Neural cell (in vitro differentiated cells): ENCODE measurements at regions not wholly inside any gene's neighbourhood (a gene's known extent, or its start where the extent isn't known, plus 50 kb on each side); places are given as distances from the start of the nearest gene placed in this dataset.

Experiments used
- H2AFZ ChIP-seq: fragments of 200-600, 300-800 bp; sonication (generic), shearing (Covaris generic); 2 replicates; pipeline ENCODE4 v1.6.0; 2014; ENCODE audit warnings: low read depth, mild to moderate bottlenecking, antibody characterized with exemption, low read length, moderate library complexity
- H3F3A ChIP-seq: fragments of 200-600 bp; shearing (Covaris generic); 2 replicates; pipeline ENCODE4 v1.6.1; 2016; ENCODE audit warnings: mild to moderate bottlenecking, moderate library complexity, mixed read lengths, antibody characterized with exemption, low read length; ENCODE audit not compliant: insufficient read depth, poor library complexity, severe bottlenecking
- H3K27ac ChIP-seq: fragments of 200-600, 300-800 bp; sonication (generic), shearing (Covaris generic); 2 replicates; pipeline ENCODE4 v1.5.1; 2014; ENCODE audit warnings: mild to moderate bottlenecking, low read length, moderate library complexity
- H3K27me3 ChIP-seq: fragments of 300-800, 200-600 bp; sonication (generic), shearing (Covaris generic); 2 replicates; pipeline ENCODE4 v1.6.0; 2014; ENCODE audit warnings: mild to moderate bottlenecking, low read depth, low read length, moderate library complexity; ENCODE audit not compliant: insufficient read depth
- H3K36me3 ChIP-seq: fragments of 300-800, 200-600 bp; sonication (generic), shearing (Covaris generic); 2 replicates; pipeline ENCODE4 v1.5.1; 2014; ENCODE audit warnings: mild to moderate bottlenecking, antibody characterized with exemption, low read length, moderate library complexity; ENCODE audit not compliant: insufficient read depth
- H3K4me2 ChIP-seq: fragments of 300-800, 200-600 bp; sonication (generic), shearing (Covaris generic); 2 replicates; pipeline ENCODE4 v1.6.0; 2014; ENCODE audit warnings: mild to moderate bottlenecking, low read length
- H3K4me3 ChIP-seq: fragments of 300-800, 200-600 bp; sonication (generic), shearing (Covaris generic); 2 replicates; pipeline ENCODE4 v1.5.1; 2014; ENCODE audit warnings: mild to moderate bottlenecking, low read length, moderate library complexity
- H3K79me2 ChIP-seq: fragments of 200-600 bp; shearing (Covaris generic); replicated peaks from 2 replicates; pipeline ENCODE4 v1.6.0; 2014; ENCODE audit warnings: mild to moderate bottlenecking, low read length, moderate library complexity; ENCODE audit not compliant: insufficient read depth
- H3K9ac ChIP-seq: fragments of 300-800, 200-600 bp; sonication (generic), shearing (Covaris generic); 2 replicates; pipeline ENCODE4 v1.6.1; 2016; ENCODE audit warnings: mild to moderate bottlenecking, low read length, mixed read lengths
- H3K9me2 ChIP-seq: fragments of 200-600 bp; shearing (Covaris generic); 2 replicates; pipeline ENCODE4 v1.6.1; 2016; ENCODE audit warnings: mild to moderate bottlenecking, low read length, mixed read lengths; ENCODE audit not compliant: insufficient read depth
- H3K9me3 ChIP-seq: fragments of 200-600, 300-800 bp; sonication (generic), shearing (Covaris generic); 2 replicates; pipeline ENCODE4 v1.6.1; 2016; ENCODE audit warnings: mild to moderate bottlenecking, mixed run types, low read length, moderate library complexity, mixed read lengths
- H4K20me1 ChIP-seq: fragments of 200-600 bp; shearing (Covaris generic); 2 replicates; pipeline ENCODE4 v1.6.1; 2016; ENCODE audit warnings: mild to moderate bottlenecking, mixed run types; ENCODE audit not compliant: insufficient read depth
- EP300 ChIP-seq: fragments of 450-650 bp; conservative IDR thresholded peaks from 2 replicates; pipeline ENCODE4 v1.6.1; 2014; ENCODE audit warnings: antibody characterized with exemption, mild to moderate bottlenecking, moderate library complexity; ENCODE audit not compliant: poor library complexity, severe bottlenecking
- EZH2 ChIP-seq: fragments of 200-600, 300-800 bp; shearing (Covaris generic), sonication (generic); IDR thresholded peaks from 2 replicates; pipeline ENCODE4 v1.6.1; 2014; ENCODE audit warnings: antibody characterized with exemption, low read length, borderline replicate concordance, mild to moderate bottlenecking; ENCODE audit not compliant: insufficient read depth, poor library complexity, severe bottlenecking
- MXI1 ChIP-seq: fragments of 450-650 bp; conservative IDR thresholded peaks from 2 replicates; pipeline ENCODE4 v1.6.1; 2014; ENCODE audit warnings: antibody characterized with exemption, mild to moderate bottlenecking; ENCODE audit not compliant: poor library complexity, severe bottlenecking
- POLR2AphosphoS5 ChIP-seq: IDR thresholded peaks from 2 replicates; pipeline ENCODE4 v1.6.1; 2012
- RAD21 ChIP-seq: fragments of 450-650 bp; conservative IDR thresholded peaks from 2 replicates; pipeline ENCODE4 v1.6.1; 2014; ENCODE audit warnings: antibody characterized with exemption, mild to moderate bottlenecking, moderate library complexity
- SMC3 ChIP-seq: fragments of 450-650 bp; conservative IDR thresholded peaks from 2 replicates; pipeline ENCODE4 v1.6.1; 2014; ENCODE audit warnings: antibody characterized with exemption, mild to moderate bottlenecking, moderate library complexity; ENCODE audit not compliant: poor library complexity
- TAF1 ChIP-seq: IDR thresholded peaks from 2 replicates; pipeline ENCODE4 v1.6.1; 2012; ENCODE audit warnings: low read depth
- TF ChIP-seq, protein P1 (sequence below): IDR thresholded peaks from 2 replicates; pipeline ENCODE4 v1.6.1; 2012; ENCODE audit warnings: borderline replicate concordance
- TF ChIP-seq, protein P2 (sequence below): fragments of 450-650 bp; IDR thresholded peaks from 2 replicates; pipeline ENCODE4 v1.5.1; 2014; ENCODE audit warnings: antibody characterized with exemption, mild to moderate bottlenecking, moderate library complexity; ENCODE audit not compliant: poor library complexity, severe bottlenecking

DNA sequence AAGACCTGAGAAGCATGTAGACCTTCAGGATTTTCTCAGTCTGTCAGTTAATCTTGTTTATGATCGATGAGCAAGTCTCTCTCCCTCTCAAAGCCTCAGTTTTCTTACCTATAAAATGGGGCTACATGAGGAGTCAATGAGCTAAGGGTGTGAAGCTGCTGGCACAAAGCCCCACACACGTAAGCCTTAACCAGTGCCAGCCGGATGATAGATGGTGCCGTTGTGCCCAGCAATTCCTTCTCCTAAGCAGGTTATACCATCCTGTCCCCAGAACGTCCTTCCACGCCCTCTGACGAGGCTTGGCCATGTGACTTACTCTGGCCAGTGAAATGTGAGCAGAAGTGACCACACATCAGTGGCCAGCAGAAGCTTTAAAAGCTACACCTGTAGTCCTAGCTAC is 179.0 kb downstream of the C9orf50 start:
- TF ChIP-seq MXI1 (no peak), TAF1 (no peak), EZH2 (no peak), POLR2AphosphoS5 (no peak), EP300 (no peak), SMC3 (no peak)
- TF ChIP-seq, protein P1, sequence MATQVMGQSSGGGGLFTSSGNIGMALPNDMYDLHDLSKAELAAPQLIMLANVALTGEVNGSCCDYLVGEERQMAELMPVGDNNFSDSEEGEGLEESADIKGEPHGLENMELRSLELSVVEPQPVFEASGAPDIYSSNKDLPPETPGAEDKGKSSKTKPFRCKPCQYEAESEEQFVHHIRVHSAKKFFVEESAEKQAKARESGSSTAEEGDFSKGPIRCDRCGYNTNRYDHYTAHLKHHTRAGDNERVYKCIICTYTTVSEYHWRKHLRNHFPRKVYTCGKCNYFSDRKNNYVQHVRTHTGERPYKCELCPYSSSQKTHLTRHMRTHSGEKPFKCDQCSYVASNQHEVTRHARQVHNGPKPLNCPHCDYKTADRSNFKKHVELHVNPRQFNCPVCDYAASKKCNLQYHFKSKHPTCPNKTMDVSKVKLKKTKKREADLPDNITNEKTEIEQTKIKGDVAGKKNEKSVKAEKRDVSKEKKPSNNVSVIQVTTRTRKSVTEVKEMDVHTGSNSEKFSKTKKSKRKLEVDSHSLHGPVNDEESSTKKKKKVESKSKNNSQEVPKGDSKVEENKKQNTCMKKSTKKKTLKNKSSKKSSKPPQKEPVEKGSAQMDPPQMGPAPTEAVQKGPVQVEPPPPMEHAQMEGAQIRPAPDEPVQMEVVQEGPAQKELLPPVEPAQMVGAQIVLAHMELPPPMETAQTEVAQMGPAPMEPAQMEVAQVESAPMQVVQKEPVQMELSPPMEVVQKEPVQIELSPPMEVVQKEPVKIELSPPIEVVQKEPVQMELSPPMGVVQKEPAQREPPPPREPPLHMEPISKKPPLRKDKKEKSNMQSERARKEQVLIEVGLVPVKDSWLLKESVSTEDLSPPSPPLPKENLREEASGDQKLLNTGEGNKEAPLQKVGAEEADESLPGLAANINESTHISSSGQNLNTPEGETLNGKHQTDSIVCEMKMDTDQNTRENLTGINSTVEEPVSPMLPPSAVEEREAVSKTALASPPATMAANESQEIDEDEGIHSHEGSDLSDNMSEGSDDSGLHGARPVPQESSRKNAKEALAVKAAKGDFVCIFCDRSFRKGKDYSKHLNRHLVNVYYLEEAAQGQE = no peak
- TF ChIP-seq, protein P2, sequence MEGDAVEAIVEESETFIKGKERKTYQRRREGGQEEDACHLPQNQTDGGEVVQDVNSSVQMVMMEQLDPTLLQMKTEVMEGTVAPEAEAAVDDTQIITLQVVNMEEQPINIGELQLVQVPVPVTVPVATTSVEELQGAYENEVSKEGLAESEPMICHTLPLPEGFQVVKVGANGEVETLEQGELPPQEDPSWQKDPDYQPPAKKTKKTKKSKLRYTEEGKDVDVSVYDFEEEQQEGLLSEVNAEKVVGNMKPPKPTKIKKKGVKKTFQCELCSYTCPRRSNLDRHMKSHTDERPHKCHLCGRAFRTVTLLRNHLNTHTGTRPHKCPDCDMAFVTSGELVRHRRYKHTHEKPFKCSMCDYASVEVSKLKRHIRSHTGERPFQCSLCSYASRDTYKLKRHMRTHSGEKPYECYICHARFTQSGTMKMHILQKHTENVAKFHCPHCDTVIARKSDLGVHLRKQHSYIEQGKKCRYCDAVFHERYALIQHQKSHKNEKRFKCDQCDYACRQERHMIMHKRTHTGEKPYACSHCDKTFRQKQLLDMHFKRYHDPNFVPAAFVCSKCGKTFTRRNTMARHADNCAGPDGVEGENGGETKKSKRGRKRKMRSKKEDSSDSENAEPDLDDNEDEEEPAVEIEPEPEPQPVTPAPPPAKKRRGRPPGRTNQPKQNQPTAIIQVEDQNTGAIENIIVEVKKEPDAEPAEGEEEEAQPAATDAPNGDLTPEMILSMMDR = no peak

DNA sequence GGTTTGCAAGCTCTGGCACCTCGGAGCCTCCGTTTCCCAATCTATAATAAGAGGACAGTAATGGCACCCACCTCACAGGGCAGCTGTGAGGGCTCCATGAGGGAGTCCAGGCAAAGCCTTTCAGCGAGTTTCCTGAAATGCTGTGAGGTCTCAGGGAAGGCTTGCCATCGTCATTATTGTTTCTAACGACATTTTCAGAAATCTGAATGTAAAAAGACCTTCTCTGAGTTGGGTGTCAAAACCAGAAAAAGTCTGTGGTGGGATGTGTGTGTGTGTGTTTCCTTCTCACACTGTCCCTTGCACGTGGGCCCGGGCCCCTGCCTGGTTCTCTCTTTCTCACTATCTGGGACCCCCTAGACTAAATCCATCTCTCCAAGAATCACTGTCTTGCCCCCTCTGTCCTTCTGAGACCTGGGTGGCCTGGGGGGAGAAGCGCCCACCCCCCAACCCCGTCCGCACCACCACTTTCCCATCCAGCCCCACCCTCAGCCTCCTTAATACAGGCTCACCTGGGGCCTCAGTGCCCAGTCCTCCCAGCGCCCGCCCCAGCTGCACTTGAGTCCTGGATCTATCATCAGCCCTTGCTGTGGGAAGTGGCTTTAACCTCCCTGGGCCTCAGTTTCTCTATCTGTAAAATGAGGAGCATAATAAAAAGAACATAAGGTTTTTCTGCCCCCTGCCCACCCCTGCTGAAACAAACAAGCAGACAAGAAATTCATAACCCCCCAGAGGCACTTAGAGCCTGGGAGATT is 180.3 kb downstream of the C9orf50 start:
- Histone ChIP-seq H3K9me2 (no peaks in the 10 kb centered on the region), H3K4me3 (no peak overlapping the region), H4K20me1 (no peaks in the 10 kb centered on the region), H2AFZ (no peak overlapping the region), H3K9me3 (no peaks in the 10 kb centered on the region), H3K79me2 (no peaks in the 10 kb centered on the region), H3K9ac (no peak overlapping the region), H3K4me2 (no peak overlapping the region), H3K27me3 (no peaks in the 10 kb centered on the region), H3K36me3 (no peaks in the 10 kb centered on the region), H3F3A (peaks cover 7% of the 10 kb centered on the region), H3K27ac (no peak overlapping the region)
- TF ChIP-seq RAD21 (no peak), POLR2AphosphoS5 (no peak), SMC3 (no peak), EZH2 (no peak), MXI1 (no peak), TAF1 (no peak), EP300 (no peak)
- TF ChIP-seq, protein P2 = no peak
- TF ChIP-seq, protein P1 = no peak

More for the DNA sequence above, 179.0 kb downstream of the C9orf50 start:
- Histone ChIP-seq H3K9ac (no peak overlapping the region), H3K9me3 (no peaks in the 10 kb centered on the region), H3K9me2 (no peaks in the 10 kb centered on the region), H3K4me2 (no peak overlapping the region), H3K4me3 (no peak overlapping the region), H3K27me3 (no peaks in the 10 kb centered on the region), H4K20me1 (no peaks in the 10 kb centered on the region), H3K36me3 (no peaks in the 10 kb centered on the region), H3K27ac (no peak overlapping the region), H3F3A (peaks cover 7% of the 10 kb centered on the region), H3K79me2 (no peaks in the 10 kb centered on the region), H2AFZ (no peak overlapping the region)
